ENCODE measurements at regions not wholly inside any gene's neighbourhood (a gene's known extent, or its start where the extent isn't known, plus 50 kb on each side); places are given as distances from the start of the nearest gene placed in this dataset.
A peak's percentile ranks its signal among the peaks of the same experiment; 100 is the strongest.

DNA sequence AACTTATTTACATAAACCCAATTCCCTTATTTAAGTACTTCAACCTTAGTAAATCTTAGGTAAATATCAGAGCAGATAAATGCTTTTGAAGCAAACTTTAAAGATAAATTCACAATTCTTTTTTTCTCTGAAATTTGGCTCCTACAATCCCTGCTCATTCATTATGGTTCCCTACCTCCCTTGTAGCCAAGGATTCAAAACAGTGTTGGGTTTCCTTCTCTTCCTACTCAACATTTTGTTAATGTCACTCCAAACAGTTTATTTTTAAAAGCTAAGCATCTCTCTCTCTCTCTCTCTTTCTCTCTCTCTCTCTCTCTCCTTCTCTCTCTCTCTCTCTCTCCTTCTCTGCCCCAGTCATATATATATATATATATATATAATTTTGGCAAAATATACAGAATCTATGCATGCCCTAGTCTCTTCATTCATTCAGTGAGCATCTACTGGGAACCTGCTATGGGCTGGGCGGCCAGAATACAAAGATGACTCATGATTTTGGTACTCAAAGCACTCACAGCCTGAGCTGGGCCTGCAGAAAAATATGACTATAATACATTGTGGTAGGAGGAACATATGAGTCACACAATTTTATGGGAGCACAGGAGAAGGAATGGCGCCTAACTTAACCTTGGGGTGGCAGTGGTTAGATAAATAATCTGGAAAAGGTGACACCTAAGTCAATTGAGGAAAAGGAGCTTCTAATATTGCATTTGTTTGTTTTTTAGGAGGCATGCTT, 123.7 kb upstream of the DHRS4 start:
- no peak overlapping the region for H3K27ac Mint-ChIP-seq
- H3K27me3 Mint-ChIP-seq = peaks cover 4% of the 10 kb centered on the region
- H3K27me3 ChIP-seq (ENCODE audit: control insufficient read depth in 1 of 2, insufficient read depth in 2 of 2, low read length in 2 of 2) = peaks cover 0 to 6% of the 10 kb centered on the region in 2 experiments
- DNase-seq (no peak), ATAC-seq (ENCODE audit: poor library complexity) (no peak)
- no peaks in the 10 kb centered on the region for H3K36me3 ChIP-seq (ENCODE audit: insufficient read depth, low read length)
- intact Hi-C loops (cut with DNase I, micrococcal nuclease) = no loop called here
- POLR2A ChIA-PET = no interaction called here
- TF ChIP-seq, protein P1, sequence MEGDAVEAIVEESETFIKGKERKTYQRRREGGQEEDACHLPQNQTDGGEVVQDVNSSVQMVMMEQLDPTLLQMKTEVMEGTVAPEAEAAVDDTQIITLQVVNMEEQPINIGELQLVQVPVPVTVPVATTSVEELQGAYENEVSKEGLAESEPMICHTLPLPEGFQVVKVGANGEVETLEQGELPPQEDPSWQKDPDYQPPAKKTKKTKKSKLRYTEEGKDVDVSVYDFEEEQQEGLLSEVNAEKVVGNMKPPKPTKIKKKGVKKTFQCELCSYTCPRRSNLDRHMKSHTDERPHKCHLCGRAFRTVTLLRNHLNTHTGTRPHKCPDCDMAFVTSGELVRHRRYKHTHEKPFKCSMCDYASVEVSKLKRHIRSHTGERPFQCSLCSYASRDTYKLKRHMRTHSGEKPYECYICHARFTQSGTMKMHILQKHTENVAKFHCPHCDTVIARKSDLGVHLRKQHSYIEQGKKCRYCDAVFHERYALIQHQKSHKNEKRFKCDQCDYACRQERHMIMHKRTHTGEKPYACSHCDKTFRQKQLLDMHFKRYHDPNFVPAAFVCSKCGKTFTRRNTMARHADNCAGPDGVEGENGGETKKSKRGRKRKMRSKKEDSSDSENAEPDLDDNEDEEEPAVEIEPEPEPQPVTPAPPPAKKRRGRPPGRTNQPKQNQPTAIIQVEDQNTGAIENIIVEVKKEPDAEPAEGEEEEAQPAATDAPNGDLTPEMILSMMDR (IDR thresholded peaks at IDR 0.05) = no peak
- H3K9me3 ChIP-seq (ENCODE audit: control insufficient read depth in 1 of 2, insufficient read depth in 1 of 2, low read length in 2 of 2) = no peaks in the 10 kb centered on the region
- H3K4me3 ChIP-seq (ENCODE audit: low read length) = no peak overlapping the region
- H3K4me1 ChIP-seq (ENCODE audit: insufficient read depth, low read length) = no peaks in the 10 kb centered on the region
- no peaks in the 10 kb centered on the region for H3K4me1 Mint-ChIP-seq (ENCODE audit: low read depth)
- no peaks in the 10 kb centered on the region for H3K36me3 Mint-ChIP-seq (ENCODE audit: low read depth)
- H3K4me3 Mint-ChIP-seq = no peak overlapping the region
- H3K27ac ChIP-seq (ENCODE audit: low read depth in 1 of 2, low read length in 2 of 2) = no peak overlapping the region
- CTCF ChIA-PET = no interaction called here
- no peaks in the 10 kb centered on the region for H3K9me3 Mint-ChIP-seq

DNA sequence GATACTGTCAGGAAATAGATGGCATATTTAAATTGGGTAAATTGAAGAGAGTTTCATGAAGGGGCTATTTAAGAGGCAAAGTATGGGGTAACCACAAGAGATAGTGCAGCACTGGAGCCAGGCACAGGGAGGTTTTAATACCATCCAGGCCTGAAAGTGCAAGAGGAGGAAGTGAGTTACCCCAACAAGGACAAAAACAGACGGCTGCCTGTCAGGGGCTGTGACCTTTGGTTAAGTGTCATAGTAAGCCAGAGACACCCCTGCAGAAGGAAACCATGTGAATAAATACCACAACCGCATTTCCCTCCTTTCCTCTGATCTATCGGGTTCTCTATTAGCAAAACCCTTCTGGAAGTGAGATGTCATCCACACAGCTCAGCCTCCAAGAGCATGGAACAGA, 122.0 kb upstream of the DHRS4 start:
- TF ChIP-seq, protein P1 (IDR thresholded peaks at IDR 0.05) = no peak
- Mint-ChIP-seq H3K4me1 (ENCODE audit: low read depth) (no peaks in the 10 kb centered on the region), H3K9me3 (no peaks in the 10 kb centered on the region), H3K36me3 (ENCODE audit: low read depth) (no peaks in the 10 kb centered on the region), H3K27ac (no peak overlapping the region), H3K4me3 (no peak overlapping the region), H3K27me3 (peaks cover 4% of the 10 kb centered on the region)
- POLR2A ChIA-PET = no interaction called here
- H3K4me3 ChIP-seq (ENCODE audit: low read length) = no peak overlapping the region
- no peaks in the 10 kb centered on the region for H3K4me1 ChIP-seq (ENCODE audit: insufficient read depth, low read length)
- H3K9me3 ChIP-seq (ENCODE audit: control insufficient read depth in 1 of 2, insufficient read depth in 1 of 2, low read length in 2 of 2) = no peaks in the 10 kb centered on the region
- ATAC-seq (ENCODE audit: poor library complexity) (no peak), DNase-seq (peak in 1 of 14 experiments; percentile 21)
- no peak overlapping the region for H3K27ac ChIP-seq (ENCODE audit: low read depth in 1 of 2, low read length in 2 of 2)
- H3K27me3 ChIP-seq (ENCODE audit: control insufficient read depth in 1 of 2, insufficient read depth in 2 of 2, low read length in 2 of 2) = peaks cover 0 to 3% of the 10 kb centered on the region in 2 experiments
- no peaks in the 10 kb centered on the region for H3K36me3 ChIP-seq (ENCODE audit: insufficient read depth, low read length)
- CTCF ChIA-PET = no interaction called here
- intact Hi-C loops (cut with DNase I, micrococcal nuclease) = no loop called here

DNA sequence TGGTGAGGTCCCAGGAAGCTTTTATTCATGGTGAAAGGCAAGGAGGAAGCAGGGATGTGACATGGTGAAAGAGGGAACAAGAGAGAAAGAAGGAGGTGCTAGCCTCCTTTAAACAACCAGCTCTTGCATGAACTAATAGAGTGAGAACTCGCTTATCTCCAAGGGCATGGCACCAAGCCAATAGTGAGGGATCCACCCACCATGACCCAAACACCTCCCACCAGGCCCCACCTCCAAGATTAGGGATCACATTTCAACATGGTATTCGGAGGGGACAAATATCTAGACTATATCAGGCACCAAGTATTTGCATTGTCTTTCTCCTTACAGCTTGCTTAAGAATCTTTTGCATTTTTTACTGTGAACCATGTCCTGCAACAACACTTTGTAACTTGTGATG, 91.9 kb upstream of the DHRS4 start:
- DNase-seq (no peak), ATAC-seq (ENCODE audit: poor library complexity) (no peak)
- Mint-ChIP-seq H3K4me1 (ENCODE audit: low read depth) (no peaks in the 10 kb centered on the region), H3K9me3 (no peaks in the 10 kb centered on the region), H3K27ac (no peak overlapping the region), H3K36me3 (ENCODE audit: low read depth) (no peaks in the 10 kb centered on the region), H3K27me3 (peaks cover 17% of the 10 kb centered on the region), H3K4me3 (no peak overlapping the region)
- Histone ChIP-seq H3K4me1 (ENCODE audit: insufficient read depth, low read length) (no peaks in the 10 kb centered on the region), H3K36me3 (ENCODE audit: insufficient read depth, low read length) (no peaks in the 10 kb centered on the region), H3K4me3 (ENCODE audit: low read length) (no peak overlapping the region), H3K9me3 (ENCODE audit: control insufficient read depth in 1 of 2, insufficient read depth in 1 of 2, low read length in 2 of 2) (no peaks in the 10 kb centered on the region), H3K27ac (ENCODE audit: low read depth in 1 of 2, low read length in 2 of 2) (no peak overlapping the region), H3K27me3 (ENCODE audit: control insufficient read depth in 1 of 2, insufficient read depth in 2 of 2, low read length in 2 of 2) (peaks cover 2 to 6% of the 10 kb centered on the region in 2 experiments)
- intact Hi-C loops (cut with DNase I, micrococcal nuclease) = no loop called here
- TF ChIP-seq, protein P1 (IDR thresholded peaks at IDR 0.05) = no peak
- CTCF ChIA-PET = no interaction called here
- POLR2A ChIA-PET = no interaction called here
